Mesenchymal stem cell (in vitro differentiated cells and primary cell): ENCODE measurements at regions not wholly inside any gene's neighbourhood (a gene's known extent, or its start where the extent isn't known, plus 50 kb on each side); places are given as distances from the start of the nearest gene placed in this dataset.

Source experiments
- DNase-seq: peaks from one replicate; pipeline ENCODE4 v3.0.0-alpha.2; 2013
- H2AFZ ChIP-seq: one replicate; pipeline ENCODE4 v1.6.1; 2013; ENCODE audit warnings: low read depth, mild to moderate bottlenecking, control low read depth, inconsistent platforms, low read length, moderate library complexity
- H2AK5ac ChIP-seq: 2 replicates; pipeline ENCODE4 v1.6.1; 2013; ENCODE audit warnings: low read length, moderate library complexity, mild to moderate bottlenecking, inconsistent platforms; ENCODE audit not compliant: severe bottlenecking
- H2BK120ac ChIP-seq: one replicate; pipeline ENCODE4 v1.6.1; 2013; ENCODE audit warnings: low read depth, mild to moderate bottlenecking, inconsistent platforms, low read length, moderate library complexity
- H2BK12ac ChIP-seq, 2 experiments: one replicate each; pipeline ENCODE4 v1.6.1; 2013; ENCODE audit warnings: inconsistent platforms in 2 of 2, low read length in 2 of 2, mild to moderate bottlenecking in 2 of 2, moderate library complexity in 2 of 2, control low read depth in 1 of 2
- H2BK15ac ChIP-seq: one replicate; pipeline ENCODE4 v1.6.1; 2013; ENCODE audit warnings: mild to moderate bottlenecking, low read depth, inconsistent platforms; ENCODE audit not compliant: poor library complexity, severe bottlenecking
- H2BK5ac ChIP-seq: 2 replicates; pipeline ENCODE4 v1.6.1; 2013; ENCODE audit warnings: low read depth, mild to moderate bottlenecking, low read length, control low read depth, inconsistent platforms; ENCODE audit not compliant: poor library complexity, severe bottlenecking
- H3K14ac ChIP-seq, 2 experiments: one replicate each; pipeline ENCODE4 v1.6.1; 2013; ENCODE audit warnings: inconsistent platforms in 2 of 2, low read length in 2 of 2, control low read depth in 1 of 2, mild to moderate bottlenecking in 1 of 2, moderate library complexity in 1 of 2
- H3K18ac ChIP-seq, 2 experiments: one replicate each; pipeline ENCODE4 v1.6.1; 2013; ENCODE audit warnings: inconsistent platforms in 2 of 2, low read length in 2 of 2, control low read depth in 1 of 2, low read depth in 1 of 2, mild to moderate bottlenecking in 1 of 2
- H3K23ac ChIP-seq, 2 experiments: one replicate each; pipeline ENCODE4 v1.6.1; 2013; ENCODE audit warnings: inconsistent platforms in 2 of 2, low read length in 2 of 2, mild to moderate bottlenecking in 2 of 2, moderate library complexity in 2 of 2, control low read depth in 1 of 2
- H3K27ac ChIP-seq: 2 replicates; pipeline ENCODE4 v1.5.1; 2013; ENCODE audit warnings: mild to moderate bottlenecking, moderate library complexity, low read length, control low read depth, inconsistent platforms; ENCODE audit not compliant: poor library complexity, severe bottlenecking
- H3K27me3 ChIP-seq, 2 experiments: 2 replicates each; pipeline versions ENCODE4 v1.6.1 to v1.7.0; 2013; ENCODE audit warnings: low read length in 2 of 2, mild to moderate bottlenecking in 2 of 2, moderate library complexity in 2 of 2, control low read depth in 1 of 2, inconsistent platforms in 1 of 2; ENCODE audit not compliant: control insufficient read depth in 1 of 2, insufficient read depth in 1 of 2
- H3K36me3 ChIP-seq, 2 experiments: 2 replicates each; pipeline versions ENCODE4 v1.6.1 to v1.7.0; 2013; ENCODE audit warnings: low read length in 2 of 2, control low read depth in 1 of 2, inconsistent platforms in 1 of 2, low read depth in 1 of 2, mild to moderate bottlenecking in 1 of 2; ENCODE audit not compliant: insufficient read depth in 2 of 2, control insufficient read depth in 1 of 2
- H3K4ac ChIP-seq, 2 experiments: one replicate each; pipeline ENCODE4 v1.6.1; 2013; ENCODE audit warnings: inconsistent platforms in 2 of 2, low read length in 2 of 2, mild to moderate bottlenecking in 2 of 2, moderate library complexity in 2 of 2, control low read depth in 1 of 2, low read depth in 1 of 2
- H3K4me1 ChIP-seq: 2 replicates; pipeline ENCODE4 v1.6.1; 2013; ENCODE audit warnings: low read depth, low read length, control low read depth; ENCODE audit not compliant: control insufficient read depth, insufficient read depth
- H3K4me2 ChIP-seq: 2 replicates; pipeline ENCODE4 v1.6.1; 2013; ENCODE audit warnings: low read length, mild to moderate bottlenecking, inconsistent platforms; ENCODE audit not compliant: poor library complexity, severe bottlenecking
- H3K4me3 ChIP-seq, 2 experiments: 2 replicates each; pipeline versions ENCODE4 v1.5.1 to v1.7.0; 2013; ENCODE audit warnings: low read length in 2 of 2, mild to moderate bottlenecking in 2 of 2, control low read depth in 1 of 2, low read depth in 1 of 2; ENCODE audit not compliant: insufficient read depth in 1 of 2
- H3K79me1 ChIP-seq: replicated peaks from 2 replicates; pipeline ENCODE4 v1.6.1; 2013; ENCODE audit warnings: mild to moderate bottlenecking, control low read depth, low read length, inconsistent platforms; ENCODE audit not compliant: poor library complexity, severe bottlenecking
- H3K9ac ChIP-seq: 2 replicates; pipeline ENCODE4 v1.7.0; 2013; ENCODE audit warnings: mild to moderate bottlenecking, low read length, moderate library complexity
- H3K9me3 ChIP-seq: 2 replicates; pipeline ENCODE4 v1.7.0; 2013; ENCODE audit warnings: mild to moderate bottlenecking, low read length; ENCODE audit not compliant: control insufficient read depth
- H4K8ac ChIP-seq: one replicate; pipeline ENCODE4 v1.6.1; 2013; ENCODE audit warnings: inconsistent platforms, mild to moderate bottlenecking, low read length, moderate library complexity
- H4K91ac ChIP-seq: one replicate; pipeline ENCODE4 v1.6.1; 2013; ENCODE audit warnings: mild to moderate bottlenecking, low read length, inconsistent platforms
- WGBS: methylation state at CpG from one replicate; pipeline ENCODE4 v1.1.7; 2013; ENCODE audit warnings: mixed read lengths; 5-methylcytosine and 5-hydroxymethylcytosine counted together

DNA sequence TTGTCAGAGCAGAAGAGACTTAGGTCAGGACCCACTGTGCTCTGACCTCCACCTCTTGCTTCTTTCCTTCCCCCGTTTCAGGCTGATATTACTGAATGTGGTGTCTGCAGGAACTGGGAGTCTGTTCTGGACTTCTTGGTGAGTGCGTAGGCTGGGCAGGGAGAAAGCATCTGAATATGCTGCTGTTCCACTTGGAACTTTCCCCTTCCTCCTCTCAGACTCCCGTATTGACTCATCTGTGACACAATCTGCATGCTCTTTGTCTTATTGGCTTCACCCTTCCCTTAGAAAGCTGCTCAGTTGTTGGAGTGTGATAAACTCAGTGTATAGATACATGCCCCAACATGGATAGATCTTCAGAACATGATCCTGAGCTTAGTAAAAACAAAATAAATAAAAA lies 137.6 kb upstream of the HABP2 start:
- Histone ChIP-seq H3K4ac (no peak overlapping the region), H3K14ac (no peak overlapping the region), H4K8ac (no peak overlapping the region), H3K4me1 (no peaks in the 10 kb centered on the region), H3K27me3 (peaks cover 5 to 12% of the 10 kb centered on the region in 2 experiments), H3K9me3 (peaks cover 12% of the 10 kb centered on the region), H3K27ac (no peak overlapping the region), H4K91ac (no peak overlapping the region), H2AFZ (no peak overlapping the region), H2BK15ac (no peak overlapping the region), H3K9ac (peak overlapping the region; percentile 61), H3K79me1 (no peaks in the 10 kb centered on the region), H3K4me3 (peak overlapping the region in 1 of 2 experiments; percentile 58), H3K23ac (no peak overlapping the region), H3K36me3 (no peaks in the 10 kb centered on the region), H2BK120ac (no peak overlapping the region), H3K18ac (no peak overlapping the region), H3K4me2 (no peak overlapping the region), H2AK5ac (no peak overlapping the region), H2BK5ac (no peak overlapping the region), H2BK12ac (no peak overlapping the region)
- WGBS, result 40% methylated on average over 1 of the region's 3 CpGs
- DNase-seq, result no peak

- no peak for DNase-seq
- Histone ChIP-seq H2AK5ac (no peak overlapping the region), H3K9me3 (peaks cover 19% of the 10 kb centered on the region), H2BK120ac (no peak overlapping the region), H3K27ac (no peak overlapping the region), H4K91ac (no peak overlapping the region), H2BK5ac (no peak overlapping the region), H3K4me3 (no peak overlapping the region), H3K79me1 (no peaks in the 10 kb centered on the region), H2BK12ac (no peak overlapping the region), H3K36me3 (no peaks in the 10 kb centered on the region), H3K4ac (no peak overlapping the region), H3K4me2 (no peak overlapping the region), H2AFZ (no peak overlapping the region), H3K9ac (no peak overlapping the region), H3K23ac (no peak overlapping the region), H3K14ac (no peak overlapping the region), H4K8ac (no peak overlapping the region), H3K18ac (no peak overlapping the region), H3K4me1 (peaks cover 3% of the 10 kb centered on the region), H3K27me3 (peaks cover 0 to 4% of the 10 kb centered on the region in 2 experiments), H2BK15ac (no peak overlapping the region)
- 90% methylated on average over 1 of the region's 2 CpGs for whole genome bisulfite sequencing
Measured at GRCh38 chr10:113420057-113420732, 132.7 kb upstream of the HABP2 start.

- Histone ChIP-seq H2BK120ac (no peak overlapping the region), H2BK12ac (no peak overlapping the region), H3K27me3 (peaks cover 0 to 4% of the 10 kb centered on the region in 2 experiments), H4K91ac (no peak overlapping the region), H4K8ac (no peak overlapping the region), H3K4me3 (no peak overlapping the region), H3K18ac (no peak overlapping the region), H3K4me1 (peaks cover 5% of the 10 kb centered on the region), H2AFZ (no peak overlapping the region), H3K36me3 (no peaks in the 10 kb centered on the region), H3K79me1 (no peaks in the 10 kb centered on the region), H3K9ac (no peak overlapping the region), H3K4ac (no peak overlapping the region), H2AK5ac (no peak overlapping the region), H3K4me2 (no peak overlapping the region), H3K14ac (no peak overlapping the region), H3K9me3 (peaks cover 19% of the 10 kb centered on the region), H3K27ac (no peak overlapping the region), H2BK15ac (no peak overlapping the region), H2BK5ac (no peak overlapping the region), H3K23ac (no peak overlapping the region)
- 74% methylated on average over 9 of the region's 9 CpGs for WGBS
- no peak for DNase-seq
Measured at GRCh38 chr10:113420733-113421675, 131.8 kb upstream of the HABP2 start.

- H4K91ac ChIP-seq, result no peak overlapping the region
- H2BK5ac ChIP-seq, result no peak overlapping the region
- H2BK15ac ChIP-seq, result no peak overlapping the region
Measured at GRCh38 chr10:113422371-113422770, 130.5 kb upstream of the HABP2 start.

More at GRCh38 chr10:113422371-113422770, 130.5 kb upstream of the HABP2 start:
- Histone ChIP-seq H3K18ac (no peak overlapping the region), H3K79me1 (no peaks in the 10 kb centered on the region), H3K23ac (no peak overlapping the region), H3K9ac (no peak overlapping the region), H3K36me3 (no peaks in the 10 kb centered on the region), H2BK12ac (no peak overlapping the region), H3K4me3 (no peak overlapping the region), H3K4ac (no peak overlapping the region), H3K9me3 (peaks cover 19% of the 10 kb centered on the region), H4K8ac (no peak overlapping the region), H3K4me1 (peaks cover 5% of the 10 kb centered on the region), H3K27me3 (peaks cover 0 to 3% of the 10 kb centered on the region in 2 experiments), H2AK5ac (no peak overlapping the region), H3K27ac (no peak overlapping the region), H3K4me2 (no peak overlapping the region), H2BK120ac (no peak overlapping the region), H3K14ac (no peak overlapping the region), H2AFZ (no peak overlapping the region)
- no peak for DNase-seq
- 80% methylated on average over 1 of the region's 2 CpGs for WGBS
